ENCODE measurements at regions not wholly inside any gene's neighbourhood (a gene's known extent, or its start where the extent isn't known, plus 50 kb on each side); places are given as distances from the start of the nearest gene placed in this dataset.

GRCh38 chr4:189869236-189869635 lies 71.4 kb upstream of the FRG1 start:
- TF ChIP-seq CTCF (IDR thresholded peaks at IDR 0.05), result no peak
- TF ChIP-seq POLR2A (IDR thresholded peaks at IDR 0.05), result no peak
